GM23248 (cell line): ENCODE measurements at regions not wholly inside any gene's neighbourhood (a gene's known extent, or its start where the extent isn't known, plus 50 kb on each side); places are given as distances from the start of the nearest gene placed in this dataset.

Experiments
- DNase-seq: peaks from one replicate; pipeline ENCODE4 v3.0.0-alpha.2; 2015
- H2AFZ ChIP-seq: fragments of 200-600 bp; sonication (generic); 2 replicates; pipeline ENCODE4 v1.6.1; 2016; ENCODE audit warnings: antibody characterized with exemption
- H3F3A ChIP-seq: fragments of 200-600 bp; sonication (generic); 2 replicates; pipeline ENCODE4 v1.6.1; 2016; ENCODE audit warnings: mild to moderate bottlenecking, antibody characterized with exemption, mixed run types; ENCODE audit not compliant: insufficient read depth
- H3K27ac ChIP-seq: fragments of 200-600 bp; sonication (generic); 2 replicates; pipeline ENCODE4 v1.5.1; 2016; ENCODE audit warnings: mild to moderate bottlenecking
- H3K27me3 ChIP-seq: fragments of 200-600 bp; sonication (generic); replicated peaks from 2 replicates; pipeline ENCODE4 v1.6.1; 2016; ENCODE audit warnings: mild to moderate bottlenecking; ENCODE audit not compliant: insufficient read depth
- H3K36me3 ChIP-seq: fragments of 200-600 bp; sonication (generic); 2 replicates; pipeline ENCODE4 v1.6.1; 2016; ENCODE audit warnings: low read depth, mild to moderate bottlenecking
- H3K4me1 ChIP-seq: fragments of 200-600 bp; sonication (generic); 2 replicates; pipeline ENCODE4 v1.6.1; 2016; ENCODE audit warnings: mild to moderate bottlenecking; ENCODE audit not compliant: insufficient read depth
- H3K4me2 ChIP-seq: fragments of 200-600 bp; sonication (generic); one replicate; pipeline ENCODE4 v1.6.1; 2016; ENCODE audit warnings: mild to moderate bottlenecking; ENCODE audit not compliant: unreplicated experiment
- H3K4me3 ChIP-seq: fragments of 200-600 bp; sonication (generic); 2 replicates; pipeline ENCODE4 v1.5.1; 2016; ENCODE audit warnings: mild to moderate bottlenecking
- H3K79me2 ChIP-seq: fragments of 200-600 bp; sonication (generic); 2 replicates; pipeline ENCODE4 v1.6.1; 2016; ENCODE audit warnings: mild to moderate bottlenecking; ENCODE audit not compliant: insufficient read depth
- H3K9ac ChIP-seq: fragments of 200-600 bp; sonication (generic); 2 replicates; pipeline ENCODE4 v1.6.1; 2016; ENCODE audit warnings: mild to moderate bottlenecking
- H3K9me2 ChIP-seq: fragments of 200-600 bp; sonication (generic); 2 replicates; pipeline ENCODE4 v1.6.1; 2016; ENCODE audit warnings: mixed run types, mild to moderate bottlenecking, moderate library complexity; ENCODE audit not compliant: insufficient read depth
- H3K9me3 ChIP-seq: fragments of 200-600 bp; sonication (generic); one replicate; pipeline ENCODE4 v1.6.1; 2017; ENCODE audit warnings: low read depth
- H4K20me1 ChIP-seq: fragments of 200-600 bp; sonication (generic); 2 replicates; pipeline ENCODE4 v1.6.0; 2016; ENCODE audit not compliant: insufficient read depth
- EZH2 ChIP-seq: fragments of 200-600 bp; sonication (generic); IDR thresholded peaks from 2 replicates; pipeline ENCODE4 v1.6.1; 2018; ENCODE audit warnings: antibody characterized with exemption, mild to moderate bottlenecking; ENCODE audit not compliant: insufficient read depth, poor library complexity, severe bottlenecking
- EZH2phosphoT487 ChIP-seq: fragments of 200-600 bp; sonication (generic); IDR thresholded peaks from 2 replicates; pipeline ENCODE4 v1.6.1; 2018; ENCODE audit warnings: antibody characterized with exemption, moderate library complexity, mild to moderate bottlenecking, low read depth; ENCODE audit not compliant: insufficient read depth
- WGBS, 2 experiments: methylation state at CpG; one replicate each; pipeline ENCODE4 v1.1.6; 2015 to 2017; ENCODE audit warnings: low lambda C conversion rate in 2 of 2, low coverage in 1 of 2; ENCODE audit errors: missing lambda C conversion rate in 2 of 2; 5-methylcytosine and 5-hydroxymethylcytosine counted together
- in situ Hi-C: fragments of 300-500 bp; cut with MboI; formaldehyde crosslinking; loops from 2 replicates; pipeline ENCODE4 v1.15.0; 2020

DNA sequence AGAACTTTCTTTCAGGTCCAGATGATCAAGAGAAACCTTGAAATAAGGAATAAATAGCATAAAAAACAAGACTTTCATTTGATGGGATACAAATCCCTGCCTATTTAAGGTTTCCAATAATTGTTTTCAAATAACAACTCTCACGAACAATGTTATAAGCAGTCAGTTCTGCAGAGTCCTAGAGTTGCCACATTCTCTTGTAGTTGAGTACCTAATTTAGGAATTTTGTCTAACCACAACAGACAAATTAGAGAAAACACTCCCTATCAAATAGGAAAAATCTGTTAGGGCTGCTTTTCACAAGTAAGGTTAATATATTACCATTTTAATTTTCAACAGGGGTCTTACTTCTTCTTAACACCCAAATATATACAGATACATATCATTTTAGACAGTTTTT is 130.1 kb upstream of the CDH20 start:
- Histone ChIP-seq H3K4me3 (no peak overlapping the region), H4K20me1 (no peaks in the 10 kb centered on the region), H3K27me3 (no peaks in the 10 kb centered on the region), H3K9me2 (no peaks in the 10 kb centered on the region), H3K79me2 (no peaks in the 10 kb centered on the region), H3K36me3 (no peaks in the 10 kb centered on the region), H3K4me1 (peaks cover 19% of the 10 kb centered on the region; the same call in 1 of the 2 replicates), H3K9ac (no peak overlapping the region), H2AFZ (no peak overlapping the region), H3F3A (no peaks in the 10 kb centered on the region), H3K9me3 (no peaks in the 10 kb centered on the region), H3K4me2 (no peak overlapping the region), H3K27ac (no peak overlapping the region)
- peak; percentile 52 for DNase-seq
- TF ChIP-seq EZH2phosphoT487 (no peak), EZH2 (no peak)
- 0 to 4% methylated on average over 1 of the region's 1 CpG for WGBS, 2 experiments
- in situ Hi-C loops, result no loop called here

DNA sequence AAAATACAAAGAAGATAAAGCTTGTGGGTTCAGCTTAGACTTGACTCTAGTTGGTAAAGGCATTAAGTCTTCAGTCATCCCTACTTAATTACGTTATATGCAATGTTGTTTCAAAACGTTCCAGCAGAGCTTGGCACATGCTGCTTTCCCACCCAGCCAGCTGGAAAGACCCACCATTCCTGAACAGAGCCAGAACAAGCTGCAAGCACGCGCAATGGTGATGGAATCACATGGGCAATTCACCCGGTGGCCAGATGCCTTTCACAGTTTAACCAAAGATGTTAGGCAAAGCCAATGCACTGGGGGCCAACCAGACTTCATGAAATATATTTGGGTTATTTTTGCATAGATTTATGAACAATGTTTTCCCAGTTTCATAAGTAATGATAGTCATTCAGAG is 123.4 kb upstream of the CDH20 start:
- Histone ChIP-seq H2AFZ (no peak overlapping the region), H3K36me3 (no peaks in the 10 kb centered on the region), H3K4me2 (no peak overlapping the region), H3K9me3 (no peaks in the 10 kb centered on the region), H3K27me3 (no peaks in the 10 kb centered on the region), H3K79me2 (no peaks in the 10 kb centered on the region), H3K4me3 (no peak overlapping the region), H3K9me2 (no peaks in the 10 kb centered on the region), H3K27ac (no peak overlapping the region), H3K9ac (no peak overlapping the region), H4K20me1 (no peaks in the 10 kb centered on the region), H3K4me1 (no peaks in the 10 kb centered on the region), H3F3A (no peaks in the 10 kb centered on the region)
- WGBS, 2 experiments, result 1 to 10% methylated on average over 5 of the region's 5 CpGs
- no peak for DNase-seq
- in situ Hi-C loops, result no loop called here
- no peak for TF ChIP-seq EZH2phosphoT487
- TF ChIP-seq EZH2, result no peak

DNA sequence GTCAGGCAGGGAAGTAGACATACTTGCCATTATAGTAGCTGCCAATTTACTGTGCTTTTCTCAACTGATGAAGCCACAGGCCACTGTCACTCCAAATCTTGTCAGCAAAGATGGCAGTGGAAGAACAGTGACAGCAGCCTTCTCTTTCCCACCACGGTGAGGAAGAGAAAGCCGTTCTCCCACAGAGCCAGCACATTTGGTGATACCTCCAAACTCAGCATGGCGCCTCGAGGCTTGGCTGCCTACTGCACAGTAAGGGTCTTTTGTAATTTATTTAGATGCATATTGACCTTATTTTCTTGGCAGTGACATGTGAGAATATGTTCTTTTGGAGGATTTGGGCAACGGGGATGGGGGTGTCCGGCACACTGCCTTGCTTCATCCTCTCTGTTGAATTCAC is 117.2 kb upstream of the CDH20 start:
- Histone ChIP-seq H4K20me1 (no peaks in the 10 kb centered on the region), H3K36me3 (no peaks in the 10 kb centered on the region), H3K9ac (no peak overlapping the region), H3K4me2 (no peak overlapping the region), H3K9me2 (no peaks in the 10 kb centered on the region), H3K9me3 (no peaks in the 10 kb centered on the region), H3K4me1 (no peaks in the 10 kb centered on the region), H3K27ac (no peak overlapping the region), H3K4me3 (no peak overlapping the region), H3K79me2 (no peaks in the 10 kb centered on the region), H3F3A (no peaks in the 10 kb centered on the region), H2AFZ (no peak overlapping the region), H3K27me3 (no peaks in the 10 kb centered on the region)
- in situ Hi-C loops, result no loop called here
- 64 to 70% methylated on average over 6 of the region's 6 CpGs for WGBS, 2 experiments
- DNase-seq, result no peak
- TF ChIP-seq EZH2 (no peak), EZH2phosphoT487 (no peak)

DNA sequence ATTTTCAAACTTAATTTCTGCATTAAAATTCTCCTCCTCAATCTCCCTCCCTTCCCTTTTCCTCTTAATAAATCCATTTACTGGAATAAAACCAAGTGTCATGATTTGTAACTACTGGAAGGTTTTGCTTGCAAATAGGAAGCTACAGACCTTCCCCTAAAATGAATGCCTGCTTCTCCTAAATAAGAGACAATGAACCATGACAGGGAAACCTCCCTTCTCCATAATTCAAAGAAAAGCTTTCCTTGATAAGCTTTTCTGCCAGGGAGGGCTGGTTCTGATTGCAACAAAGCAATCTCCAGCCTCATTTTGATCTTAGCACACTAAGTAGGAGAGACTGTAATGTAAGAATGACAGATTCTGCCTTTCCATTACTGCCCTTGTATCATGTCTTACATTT is 111.0 kb upstream of the CDH20 start:
- Histone ChIP-seq H3K27me3 (no peaks in the 10 kb centered on the region), H3K9me2 (no peaks in the 10 kb centered on the region), H2AFZ (no peak overlapping the region), H3K4me2 (no peak overlapping the region), H3K79me2 (no peaks in the 10 kb centered on the region), H3K4me1 (no peaks in the 10 kb centered on the region), H3K27ac (no peak overlapping the region), H3K36me3 (no peaks in the 10 kb centered on the region), H3K4me3 (no peak overlapping the region), H4K20me1 (no peaks in the 10 kb centered on the region), H3K9ac (no peak overlapping the region), H3F3A (no peaks in the 10 kb centered on the region), H3K9me3 (no peaks in the 10 kb centered on the region)
- in situ Hi-C loops, result no loop called here
- no peak for DNase-seq
- TF ChIP-seq EZH2phosphoT487 (no peak), EZH2 (no peak)

DNA sequence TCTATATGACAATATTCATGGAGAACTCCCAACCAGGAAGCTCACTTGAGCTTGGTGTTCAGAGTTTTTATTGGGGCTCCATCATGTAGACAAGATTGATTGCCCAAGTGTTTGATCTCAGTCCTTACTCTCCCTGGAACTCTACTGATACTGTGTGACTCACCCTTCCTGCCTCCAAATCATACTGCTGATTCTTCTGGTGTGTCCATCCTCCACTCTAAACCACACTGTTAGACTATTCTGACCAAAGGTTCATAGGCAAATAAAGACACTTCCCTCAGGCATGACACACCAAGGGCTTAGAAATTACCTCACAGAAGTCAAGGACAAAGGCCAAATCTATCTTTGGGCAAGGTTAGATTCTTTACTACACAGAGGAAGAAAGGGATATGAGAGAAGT is 107.9 kb upstream of the CDH20 start:
- Histone ChIP-seq H3K4me3 (no peak overlapping the region), H4K20me1 (no peaks in the 10 kb centered on the region), H3K9me2 (no peaks in the 10 kb centered on the region), H3K27ac (no peak overlapping the region), H3K27me3 (no peaks in the 10 kb centered on the region), H3K9ac (no peak overlapping the region), H3K4me1 (no peaks in the 10 kb centered on the region), H3K79me2 (no peaks in the 10 kb centered on the region), H2AFZ (no peak overlapping the region), H3K4me2 (no peak overlapping the region), H3F3A (no peaks in the 10 kb centered on the region), H3K9me3 (no peaks in the 10 kb centered on the region), H3K36me3 (no peaks in the 10 kb centered on the region)
- in situ Hi-C loops, result no loop called here
- no peak for DNase-seq
- no peak for TF ChIP-seq EZH2
- TF ChIP-seq EZH2phosphoT487, result no peak
